Prostate gland (tissue), 2 donors: ENCODE measurements at regions not wholly inside any gene's neighbourhood (a gene's known extent, or its start where the extent isn't known, plus 50 kb on each side); places are given as distances from the start of the nearest gene placed in this dataset.

ENCODE experiments used
- POLR2A ChIP-seq: fragments of 450-650 bp; IDR thresholded peaks from one replicate; pipeline ENCODE4 v1.6.1; 2016; ENCODE audit warnings: antibody characterized with exemption, mild to moderate bottlenecking
- POLR2AphosphoS5 ChIP-seq: sonication (generic); formaldehyde crosslinking; IDR thresholded peaks from one replicate; pipeline ENCODE4 v1.6.1; 2017; ENCODE audit warnings: antibody characterized with exemption
- TF ChIP-seq, protein P1 (sequence below), 4 experiments: fragments of 200-600 bp in 2 of 4; fragments of 450-650 bp in 2 of 4; sonication (generic) in 2 of 4; IDR thresholded peaks; 1 replicate in 3 of 4; 2 replicates in 1 of 4; pipeline ENCODE4 v1.5.1; 2016 to 2019; ENCODE audit warnings: antibody characterized with exemption in 4 of 4, mild to moderate bottlenecking in 2 of 4, moderate library complexity in 2 of 4

GRCh38 chr5:102649731-102650130 is 105.4 kb upstream of the PAM start:
- TF ChIP-seq, protein P1, sequence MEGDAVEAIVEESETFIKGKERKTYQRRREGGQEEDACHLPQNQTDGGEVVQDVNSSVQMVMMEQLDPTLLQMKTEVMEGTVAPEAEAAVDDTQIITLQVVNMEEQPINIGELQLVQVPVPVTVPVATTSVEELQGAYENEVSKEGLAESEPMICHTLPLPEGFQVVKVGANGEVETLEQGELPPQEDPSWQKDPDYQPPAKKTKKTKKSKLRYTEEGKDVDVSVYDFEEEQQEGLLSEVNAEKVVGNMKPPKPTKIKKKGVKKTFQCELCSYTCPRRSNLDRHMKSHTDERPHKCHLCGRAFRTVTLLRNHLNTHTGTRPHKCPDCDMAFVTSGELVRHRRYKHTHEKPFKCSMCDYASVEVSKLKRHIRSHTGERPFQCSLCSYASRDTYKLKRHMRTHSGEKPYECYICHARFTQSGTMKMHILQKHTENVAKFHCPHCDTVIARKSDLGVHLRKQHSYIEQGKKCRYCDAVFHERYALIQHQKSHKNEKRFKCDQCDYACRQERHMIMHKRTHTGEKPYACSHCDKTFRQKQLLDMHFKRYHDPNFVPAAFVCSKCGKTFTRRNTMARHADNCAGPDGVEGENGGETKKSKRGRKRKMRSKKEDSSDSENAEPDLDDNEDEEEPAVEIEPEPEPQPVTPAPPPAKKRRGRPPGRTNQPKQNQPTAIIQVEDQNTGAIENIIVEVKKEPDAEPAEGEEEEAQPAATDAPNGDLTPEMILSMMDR (IDR thresholded peaks at IDR 0.05) = no peak
- TF ChIP-seq POLR2AphosphoS5 (no peak), POLR2A (no peak)
